ENCODE measurements at regions not wholly inside any gene's neighbourhood (a gene's known extent, or its start where the extent isn't known, plus 50 kb on each side); places are given as distances from the start of the nearest gene placed in this dataset.
"Not testable (repeated sequence)": the region's sequence is repeated elsewhere in the genome, so short reads cannot be mapped to it uniquely, and the experiment has no call there.

DNA sequence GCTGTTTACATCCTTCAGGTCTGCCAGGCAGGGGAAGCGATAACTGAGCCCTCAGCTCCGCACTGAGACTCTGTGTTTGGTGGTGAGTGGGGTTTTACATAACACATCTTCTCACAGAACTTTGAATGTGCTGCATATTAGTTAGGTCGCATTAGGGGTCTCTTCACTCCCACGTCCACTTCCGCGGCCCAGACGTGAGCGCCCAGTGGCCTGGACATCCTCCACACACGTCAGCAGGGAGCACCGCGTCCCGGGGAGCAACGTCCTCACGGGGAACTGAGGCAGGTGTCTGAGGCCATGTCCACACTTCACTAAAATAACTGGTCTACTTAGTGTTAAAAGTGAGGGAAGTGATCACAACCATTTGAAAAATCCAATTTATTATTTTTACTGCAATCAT, 100.4 kb upstream of the SATB2 start:
- DNase-seq (ENCODE audit: low spot score), result no peak

DNA sequence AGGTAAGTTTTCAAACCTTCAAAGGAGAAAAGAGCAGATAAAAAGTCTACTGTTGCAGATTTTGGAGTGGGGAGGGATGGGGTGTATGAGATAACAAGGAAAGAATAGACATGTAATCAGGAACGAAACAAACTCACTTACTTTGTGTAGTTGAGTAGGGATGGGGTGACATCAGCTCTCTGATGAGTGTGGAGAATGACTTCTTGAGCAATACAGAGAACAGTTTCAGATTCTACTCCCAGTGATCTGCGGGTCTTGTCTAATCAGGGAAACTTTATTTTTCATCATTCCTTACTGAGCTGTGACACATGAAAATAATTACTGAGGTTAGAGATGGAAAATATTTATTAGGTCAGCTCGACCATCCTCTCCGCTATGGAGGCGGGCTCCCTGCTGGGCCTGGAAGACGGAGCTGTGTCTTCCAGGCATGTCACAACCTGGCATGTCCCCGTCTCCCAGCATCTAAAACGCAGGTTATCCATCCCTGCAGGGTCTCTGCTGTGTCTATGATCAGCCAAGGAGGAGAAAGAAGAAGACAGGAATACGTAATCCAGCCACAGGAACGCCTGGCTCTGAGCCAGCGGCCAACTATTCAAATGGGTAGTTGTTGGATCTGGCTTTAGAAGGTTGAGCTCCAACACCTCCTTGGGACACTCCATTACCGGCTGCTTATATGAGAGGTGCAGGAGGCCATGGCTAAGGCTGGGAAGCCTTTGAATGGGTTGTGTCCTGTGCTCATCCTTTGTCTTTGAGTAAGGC, 99.0 kb upstream of the SATB2 start:
- DNase-seq (ENCODE audit: low spot score), result no peak

DNA sequence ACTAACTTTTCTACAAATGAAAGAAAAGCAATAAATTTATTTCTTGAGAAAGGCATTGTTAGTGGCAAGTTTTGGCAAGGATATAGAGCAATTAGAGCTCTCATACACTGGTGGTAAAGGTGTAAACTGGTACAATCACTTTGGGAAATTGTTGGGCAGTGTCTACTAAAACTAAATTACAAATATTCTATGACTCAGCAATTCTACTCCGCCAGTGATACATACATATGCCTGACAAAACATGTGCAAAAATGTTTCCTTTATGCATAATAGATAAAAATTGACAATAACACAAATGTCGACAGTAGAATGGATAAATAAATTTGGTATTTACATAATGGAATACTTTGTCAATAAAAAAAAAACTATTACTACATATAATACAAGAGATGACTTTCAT, 96.3 kb upstream of the SATB2 start:
- DNase-seq (ENCODE audit: low spot score), result no peak

DNA sequence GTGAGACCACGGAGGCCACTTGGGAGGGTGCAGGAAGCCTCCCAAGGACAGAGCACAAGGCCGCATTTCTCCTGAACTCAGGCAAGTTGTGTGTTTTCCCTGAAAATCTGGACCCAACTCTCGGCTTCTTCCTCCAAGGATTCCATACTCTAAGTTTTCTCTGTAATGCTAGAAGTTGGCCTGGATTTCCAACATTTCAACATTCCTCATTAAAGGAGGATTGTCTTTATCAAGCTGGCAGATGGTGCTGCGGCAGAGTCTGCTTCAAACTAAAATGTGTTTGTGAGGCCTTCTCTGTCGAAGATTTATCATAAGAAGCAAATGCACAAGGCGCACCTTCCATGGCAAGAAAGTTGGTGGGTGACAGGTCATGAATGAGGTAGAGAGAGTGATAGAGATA, 94.4 kb upstream of the SATB2 start:
- no peak for DNase-seq (ENCODE audit: low spot score)

DNA sequence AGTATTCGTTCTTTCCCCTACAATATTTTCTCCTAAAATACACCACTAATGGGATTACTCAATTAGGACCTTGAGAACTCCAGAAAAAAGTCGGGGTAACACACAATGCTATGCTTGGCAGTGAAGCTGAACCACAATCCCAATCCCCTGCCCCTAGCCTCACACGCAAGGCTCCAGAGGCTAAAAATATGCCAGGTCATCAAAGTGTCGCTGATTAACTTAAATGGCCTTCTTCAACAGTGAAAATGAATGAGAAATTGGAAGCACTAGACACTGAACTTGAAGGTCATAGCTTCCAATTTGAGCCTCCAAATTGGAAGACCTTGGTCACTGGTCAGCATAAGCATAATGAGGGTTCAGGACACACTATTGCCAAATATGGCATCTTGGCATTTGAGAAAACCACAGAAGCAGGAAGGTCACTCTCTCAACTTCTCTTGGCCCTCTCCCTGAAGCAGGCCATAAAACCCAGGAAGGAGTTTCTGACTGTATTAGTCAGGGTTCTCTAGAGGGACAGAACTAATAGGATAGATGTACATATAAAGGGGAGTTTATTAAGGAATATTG, 86.0 kb upstream of the SATB2 start:
- DNase-seq (ENCODE audit: low spot score), result no peak

DNA sequence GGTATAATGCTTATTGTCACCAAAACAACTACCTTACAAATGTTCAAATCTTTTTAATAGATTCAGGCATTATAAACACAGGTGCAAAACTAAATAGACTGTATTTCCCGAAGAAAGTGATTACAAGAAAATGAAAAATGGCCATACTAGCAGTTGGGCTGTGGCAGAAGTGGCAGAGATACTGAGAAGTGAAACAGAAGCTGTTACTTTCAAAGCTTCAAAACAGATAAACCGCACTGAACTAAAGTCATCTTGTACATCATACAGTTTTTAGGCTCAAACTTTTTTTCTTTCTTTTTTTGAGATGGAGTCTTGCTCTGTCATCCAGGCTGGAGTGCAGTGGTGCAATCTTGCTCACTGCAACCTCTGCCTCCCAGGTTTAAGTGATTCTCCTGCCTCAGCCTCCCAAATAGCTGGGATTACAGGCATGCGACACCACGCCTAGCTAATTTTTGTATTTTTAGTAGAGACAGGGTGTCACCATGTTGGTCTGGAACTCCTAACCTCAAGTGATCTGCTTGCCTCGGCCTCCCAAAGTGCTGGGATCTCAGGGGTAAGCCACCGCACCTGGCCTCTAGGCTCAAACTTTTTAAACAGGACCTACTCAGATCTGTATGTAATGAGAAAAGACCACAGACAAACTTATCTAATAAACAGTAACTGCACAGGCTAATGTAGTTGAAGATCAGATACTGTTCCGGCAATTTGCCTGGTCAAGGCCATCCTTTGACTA, 77.9 kb upstream of the SATB2 start:
- no peak for DNase-seq (ENCODE audit: low spot score)

DNA sequence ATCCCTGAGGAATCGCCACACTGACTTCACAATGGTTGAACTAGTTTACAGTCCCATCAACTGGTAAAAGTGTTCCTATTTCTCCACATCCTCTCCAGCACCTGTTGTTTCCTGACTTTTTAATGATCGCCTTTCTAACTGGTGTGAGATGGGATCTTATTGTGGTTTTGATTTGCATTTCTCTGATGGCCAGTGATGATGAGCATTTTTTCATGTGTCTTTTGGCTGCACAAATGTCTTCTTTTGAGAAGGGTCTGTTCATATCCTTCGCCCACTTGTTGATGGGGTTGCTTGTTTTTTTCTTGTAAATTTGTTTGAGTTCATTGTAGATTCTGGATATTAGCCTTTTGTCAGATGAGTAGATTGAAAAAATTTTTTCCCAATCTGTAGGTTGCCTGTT, 76.1 kb upstream of the SATB2 start:
- not testable (repeated sequence) for DNase-seq (ENCODE audit: low spot score)

DNA sequence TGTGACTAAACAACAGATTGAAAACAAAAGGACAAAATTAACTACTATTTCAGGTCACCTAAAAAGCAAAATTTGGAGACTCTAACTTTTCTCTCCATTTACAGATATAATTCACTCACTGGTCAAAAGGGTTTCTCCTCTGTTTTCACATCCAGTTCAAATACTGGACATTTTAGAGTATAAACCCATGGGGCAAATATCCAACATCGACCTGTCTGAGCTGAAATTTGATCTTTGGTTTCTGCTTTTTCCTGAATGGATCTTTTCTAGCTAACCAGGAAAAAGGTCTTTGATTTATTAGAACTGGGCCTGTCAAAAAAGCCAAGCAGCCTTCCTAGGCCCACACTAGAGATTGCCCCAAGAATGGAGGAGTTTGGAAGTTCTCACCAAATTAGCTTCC, 69.3 kb upstream of the SATB2 start:
- DNase-seq (ENCODE audit: low spot score), result no peak

DNA sequence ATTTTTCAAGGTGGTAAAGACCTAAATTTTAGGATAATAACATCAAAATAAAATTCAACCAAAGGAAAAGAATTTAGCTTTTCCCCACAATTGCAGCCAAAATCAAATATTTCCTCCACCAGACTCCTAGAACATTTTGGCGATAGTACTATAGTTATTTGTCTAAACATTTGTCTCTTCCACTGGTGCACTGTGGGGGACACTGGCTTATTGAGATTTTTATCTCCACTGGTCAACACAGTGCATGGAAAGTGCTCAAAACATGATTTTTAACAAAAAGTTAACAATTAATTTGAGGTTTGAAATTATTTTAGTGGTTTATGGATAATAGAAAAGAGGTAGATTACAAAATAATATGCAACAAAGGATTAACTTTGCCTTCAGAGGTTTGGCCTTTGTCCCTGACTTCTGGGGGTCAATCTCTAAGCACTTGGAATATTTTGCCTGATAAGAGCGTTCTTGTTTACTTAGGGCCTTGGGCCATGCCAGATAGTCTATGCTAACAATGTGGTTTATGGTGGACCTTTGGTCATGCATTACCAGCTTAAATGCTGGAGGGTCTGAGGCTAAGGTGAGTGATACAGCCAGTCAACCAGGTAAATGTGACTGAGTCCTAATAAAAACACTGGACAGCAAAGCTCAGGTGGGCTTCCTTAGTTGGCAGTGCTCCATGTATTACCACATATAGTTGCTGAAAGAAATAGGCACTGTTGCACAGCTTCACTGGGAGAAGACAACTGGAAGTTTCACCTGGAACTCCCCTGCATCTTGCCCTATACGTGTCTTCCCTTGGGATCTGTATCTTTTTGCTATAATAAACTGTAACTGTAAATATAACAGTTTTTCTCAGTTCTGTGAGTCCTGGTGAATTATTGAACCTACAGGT, 67.2 kb upstream of the SATB2 start:
- no peak for DNase-seq (ENCODE audit: low spot score)

DNA sequence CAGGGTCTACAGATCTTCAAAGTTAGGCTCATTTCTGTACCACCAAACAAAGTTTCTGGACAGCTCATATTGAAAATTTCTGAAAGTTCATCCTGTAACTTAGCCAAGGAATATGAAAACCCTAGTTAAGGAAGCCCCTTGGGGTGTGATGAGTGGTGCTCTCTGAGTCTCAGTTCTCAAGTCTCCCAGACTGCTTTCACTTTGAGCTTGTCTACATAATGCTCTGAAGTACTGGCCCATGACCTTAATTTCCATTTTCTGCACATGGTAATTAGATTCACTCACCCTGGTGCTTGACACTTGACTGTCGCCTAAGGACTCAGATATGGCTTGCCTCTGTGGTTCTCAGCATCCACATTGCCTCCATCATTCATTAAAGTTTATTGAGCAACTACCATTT, 51.7 kb upstream of the SATB2 start:
- DNase-seq (ENCODE audit: low spot score), result no peak
